ENCODE measurements at regions not wholly inside any gene's neighbourhood (a gene's known extent, or its start where the extent isn't known, plus 50 kb on each side); places are given as distances from the start of the nearest gene placed in this dataset.
"Not testable (repeated sequence)": the region's sequence is repeated elsewhere in the genome, so short reads cannot be mapped to it uniquely, and the experiment has no call there.

DNA sequence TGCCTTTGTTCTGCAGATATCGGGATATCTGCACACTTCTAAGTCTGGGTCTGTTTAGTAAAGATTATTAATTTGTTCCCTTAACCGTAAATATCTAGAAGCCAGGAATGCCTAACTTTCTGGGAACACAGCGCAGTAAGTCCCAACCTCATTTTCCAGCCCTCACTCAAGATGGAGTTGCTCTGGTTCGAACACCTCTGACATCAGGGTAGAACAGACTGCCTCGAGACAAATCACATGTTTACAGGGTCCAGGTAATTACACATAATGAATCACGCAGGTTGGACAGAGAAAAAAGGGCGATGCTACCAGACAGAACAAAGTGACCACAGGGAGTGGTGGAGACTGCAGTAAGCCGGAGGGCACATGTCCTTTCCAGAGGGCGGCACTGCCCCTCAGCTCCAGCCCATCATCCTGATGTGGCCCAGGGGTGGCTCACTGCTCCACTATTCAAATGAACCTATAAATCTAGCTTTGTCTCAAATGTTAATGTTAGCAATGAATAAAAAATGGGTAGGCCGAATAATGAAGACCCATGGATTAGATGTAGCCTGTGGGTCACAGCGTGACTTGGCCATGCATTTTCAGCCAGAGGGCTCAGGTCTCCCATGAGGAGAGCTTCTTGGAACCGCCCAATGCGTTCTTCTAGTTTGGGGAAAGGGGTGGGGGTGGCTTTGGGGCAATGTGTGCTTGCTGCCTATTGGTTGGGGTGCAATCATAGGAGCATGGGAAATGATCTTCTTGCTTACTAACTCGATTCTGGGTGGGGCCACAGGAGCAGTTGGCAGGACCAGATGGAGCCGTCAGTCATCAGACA is 159.0 kb upstream of the SFSWAP start:
- no peak for DNase-seq (ENCODE audit: low read depth)

DNA sequence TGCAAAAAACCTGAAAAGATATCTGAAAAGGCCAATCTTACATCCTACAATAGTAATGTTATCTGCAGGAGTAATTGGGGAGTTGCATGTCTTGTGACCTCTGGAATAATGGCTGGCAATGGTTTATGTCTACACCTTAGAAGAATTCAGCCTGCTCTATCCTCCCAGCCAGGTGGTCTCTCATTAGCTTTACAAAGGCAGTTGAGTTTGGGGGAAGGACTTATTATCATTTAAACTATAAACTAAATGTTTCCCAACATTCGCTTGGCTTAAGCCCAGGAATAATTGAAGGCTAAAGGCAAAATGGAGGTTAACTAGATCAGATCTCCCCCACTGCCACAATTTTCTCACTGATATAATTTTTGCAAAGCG is 158.4 kb upstream of the SFSWAP start:
- no peak for DNase-seq (ENCODE audit: low read depth)

DNA sequence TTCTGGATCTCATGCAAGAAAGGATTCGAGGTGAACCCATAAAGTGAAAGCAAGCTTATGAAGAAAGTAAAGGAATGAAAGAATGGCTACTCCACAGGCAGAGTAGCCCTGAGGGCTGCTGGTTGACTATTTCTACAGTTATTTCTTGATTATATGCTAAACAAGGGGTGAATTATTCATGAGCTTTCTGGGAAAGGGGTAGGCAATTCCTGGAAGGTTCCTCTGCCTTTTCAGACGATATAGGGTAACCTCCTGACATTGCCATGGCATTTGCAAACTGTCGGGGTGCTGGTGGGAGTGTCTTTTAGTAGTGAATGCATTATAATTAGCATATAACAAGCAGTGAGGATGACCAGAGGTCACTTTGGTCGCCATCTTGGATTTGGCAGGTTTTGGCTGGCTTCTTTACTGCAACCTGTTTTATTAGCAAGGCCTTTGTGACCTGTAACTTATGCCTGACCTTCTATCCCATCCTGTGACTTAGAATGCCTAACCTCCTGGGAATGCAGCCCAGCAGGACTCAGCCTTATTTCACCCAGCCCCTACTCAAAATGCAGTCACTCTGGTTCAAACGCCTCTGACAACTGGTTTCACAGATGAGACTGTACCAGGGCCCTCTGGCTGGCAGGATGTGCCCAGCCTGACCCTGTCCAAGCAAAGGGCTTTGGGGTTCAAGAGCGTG is 157.7 kb upstream of the SFSWAP start:
- DNase-seq (ENCODE audit: low read depth): no peak

DNA sequence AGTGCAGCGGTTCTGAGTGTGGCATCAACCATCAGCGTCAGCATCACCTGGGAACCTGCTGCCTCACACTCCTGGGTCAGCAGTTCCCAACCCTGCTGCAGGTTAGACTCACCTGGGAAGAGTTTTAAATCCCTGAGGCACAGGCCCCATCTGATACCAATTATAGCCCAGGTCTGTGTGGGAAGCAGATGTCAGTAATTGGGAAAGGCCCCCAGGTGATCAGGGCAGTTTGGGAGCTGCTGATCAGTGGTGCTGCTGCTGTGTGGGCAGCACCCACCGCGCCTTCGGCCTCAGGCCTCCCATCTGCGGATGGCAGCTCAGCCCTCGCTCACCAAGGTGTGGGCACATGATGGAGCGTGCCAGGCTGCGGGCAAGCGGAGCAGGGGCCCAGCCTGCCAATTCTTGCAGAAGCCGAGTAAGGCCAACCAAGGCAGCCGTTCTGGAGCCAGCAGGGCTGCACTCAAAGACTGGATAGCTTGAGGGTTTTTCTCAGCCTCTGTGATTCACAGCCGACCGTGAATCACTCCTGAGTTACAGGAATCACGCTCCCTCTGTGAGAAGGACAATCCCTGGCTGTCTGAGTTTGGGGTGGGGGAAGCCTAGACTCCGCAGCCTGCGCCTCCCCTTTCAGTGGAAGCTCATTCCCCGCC is 155.6 kb upstream of the SFSWAP start:
- no peak for DNase-seq (ENCODE audit: low read depth)

DNA sequence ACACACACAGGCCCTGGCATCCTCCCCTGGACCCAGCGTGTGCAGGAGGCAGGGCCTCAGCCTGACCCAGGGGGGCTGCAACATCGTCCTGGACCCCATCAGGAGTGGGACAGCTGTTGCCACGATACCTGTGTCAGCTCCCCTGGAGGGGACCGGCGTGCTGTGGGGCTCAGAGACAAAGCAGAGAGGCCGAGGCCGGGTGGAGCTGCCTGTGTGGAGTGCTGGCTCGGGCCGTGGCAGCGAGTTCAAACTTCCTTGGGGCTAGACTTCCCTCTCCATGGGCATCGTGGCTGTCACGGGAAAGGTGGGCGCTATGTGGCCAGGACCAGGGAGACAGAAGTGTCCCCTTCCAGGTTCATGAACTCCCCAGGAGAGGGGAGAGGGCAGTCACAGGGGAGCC is 155.0 kb upstream of the SFSWAP start:
- no peak for DNase-seq (ENCODE audit: low read depth)

DNA sequence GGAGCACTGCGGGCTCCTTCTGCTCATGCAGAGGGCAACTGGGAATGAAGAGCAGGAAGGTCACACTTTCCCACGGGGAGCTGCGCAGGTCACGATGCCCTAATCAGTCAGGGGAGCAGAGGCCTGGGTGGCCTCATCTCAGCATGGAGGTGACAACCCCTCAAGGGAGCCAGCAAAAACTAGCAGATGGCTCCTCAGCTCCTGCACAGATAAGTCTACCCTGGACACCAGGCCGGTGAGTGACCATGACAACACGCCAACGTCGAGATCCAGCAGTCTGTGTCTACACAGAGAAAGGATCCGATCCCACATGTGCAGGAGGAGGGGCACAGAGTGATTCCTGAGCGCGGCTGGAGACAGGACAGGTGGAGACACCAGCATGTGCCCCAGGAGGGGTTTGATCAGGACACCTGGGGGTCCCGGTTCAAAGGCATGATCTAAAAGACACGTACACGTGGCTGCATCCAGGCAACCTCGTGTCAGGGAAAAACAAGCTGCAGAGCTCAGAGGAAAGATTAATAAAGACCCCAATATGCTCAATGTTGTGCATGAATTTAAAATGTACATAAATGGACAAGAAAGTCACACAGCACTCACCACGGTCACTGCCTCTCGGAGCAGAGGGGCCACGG is 153.7 kb upstream of the SFSWAP start:
- no peak for DNase-seq (ENCODE audit: low read depth)

DNA sequence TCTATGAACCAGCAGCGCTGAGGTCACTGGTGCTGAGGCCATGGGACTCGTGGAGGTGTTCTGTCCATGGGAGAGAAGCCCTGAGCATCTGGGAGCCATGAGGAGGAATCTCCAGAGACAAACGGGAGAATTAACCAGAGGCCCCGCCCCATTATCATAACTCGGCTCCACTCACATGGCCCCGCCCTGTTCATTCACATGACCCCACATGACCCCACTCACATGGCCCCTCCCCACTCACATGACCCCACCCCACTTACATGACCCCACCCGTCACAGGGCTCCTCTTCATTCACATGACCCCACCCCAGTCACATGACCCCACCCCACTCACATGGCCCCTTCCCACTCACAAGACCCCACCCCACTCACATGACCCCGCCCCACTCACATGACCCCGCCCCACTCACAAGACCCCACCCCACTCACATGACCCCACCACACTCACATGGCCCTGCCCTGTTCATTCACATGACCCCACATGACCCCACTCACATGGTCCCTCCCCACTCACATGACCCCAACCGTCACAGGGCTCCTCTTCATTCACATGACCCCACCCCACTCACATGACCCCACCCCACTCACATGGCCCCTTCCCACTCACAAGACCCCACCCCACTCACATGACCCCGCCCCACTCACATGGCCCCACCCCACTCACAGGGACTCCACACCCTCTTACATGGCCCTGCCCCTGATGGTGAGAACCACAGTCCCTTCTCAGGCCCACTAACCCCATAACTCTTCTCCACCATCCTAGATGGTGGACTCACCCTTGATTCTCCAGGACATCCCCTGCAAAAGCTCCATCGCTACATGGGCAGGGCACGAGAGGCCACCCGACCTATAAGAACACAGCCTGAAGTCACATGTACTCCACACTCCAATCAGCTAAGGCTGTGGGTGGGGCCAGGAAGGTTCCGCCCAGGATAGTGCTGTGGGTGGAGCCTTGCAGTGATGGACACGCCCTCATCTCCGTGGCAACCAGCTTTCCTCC is 151.1 kb upstream of the SFSWAP start:
- no peak for DNase-seq (ENCODE audit: low read depth)

DNA sequence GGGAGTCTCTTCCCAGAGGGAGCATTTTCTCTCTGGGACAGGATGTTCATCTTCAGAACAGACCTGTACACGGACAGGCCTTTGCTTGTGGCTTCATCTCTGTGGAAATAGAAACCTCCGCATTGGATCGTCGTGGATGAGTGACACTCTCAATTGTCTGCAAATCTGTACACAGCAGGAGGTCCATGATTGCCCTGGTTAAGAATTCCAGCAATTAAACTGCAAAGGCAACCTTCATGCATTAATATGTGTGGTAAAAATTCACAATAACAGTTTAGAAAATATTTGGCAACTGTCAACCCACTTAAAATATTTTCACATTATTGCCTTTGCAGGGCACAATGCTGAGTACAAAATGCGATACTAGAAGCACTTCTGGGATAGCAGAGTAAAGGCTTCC is 149.8 kb upstream of the SFSWAP start:
- no peak for DNase-seq (ENCODE audit: low read depth)

DNA sequence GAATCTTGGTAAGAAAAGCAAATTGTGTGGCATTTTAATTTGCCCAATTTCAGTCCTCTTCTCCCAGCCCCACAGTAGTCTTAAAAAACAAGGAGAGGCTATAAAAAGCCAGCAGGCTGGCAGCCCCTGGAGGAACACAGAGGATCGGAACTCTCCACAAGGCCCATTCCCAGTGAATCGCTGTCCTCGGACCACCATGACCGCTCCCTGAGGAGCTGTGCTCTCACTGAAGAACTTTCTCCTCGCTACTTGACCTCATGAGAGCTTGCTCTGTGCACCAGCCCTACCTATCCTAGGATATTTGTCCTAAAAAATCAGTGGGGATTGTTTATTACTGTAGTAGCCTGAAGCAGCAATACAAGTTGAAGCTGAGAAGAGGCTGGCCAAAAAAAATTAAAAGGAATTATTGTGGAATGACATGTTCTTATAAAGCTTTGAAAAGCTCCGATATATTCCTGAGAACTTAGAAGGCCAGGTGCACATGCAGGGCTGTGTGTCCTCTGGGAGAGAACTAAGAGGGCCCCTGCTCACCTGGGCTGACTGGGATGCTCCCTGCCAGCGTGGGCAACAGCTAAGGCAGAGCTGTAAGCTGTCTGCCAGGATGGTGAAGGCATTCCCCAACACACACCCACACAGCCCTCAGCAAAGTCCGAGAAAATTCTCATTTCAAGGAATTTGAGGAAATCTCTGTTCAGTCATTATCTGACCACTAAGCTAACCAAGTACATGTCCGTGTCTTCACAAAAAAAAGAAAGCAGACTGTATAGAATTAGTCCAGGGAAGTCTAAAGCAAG is 148.8 kb upstream of the SFSWAP start:
- DNase-seq (ENCODE audit: low read depth): no peak

DNA sequence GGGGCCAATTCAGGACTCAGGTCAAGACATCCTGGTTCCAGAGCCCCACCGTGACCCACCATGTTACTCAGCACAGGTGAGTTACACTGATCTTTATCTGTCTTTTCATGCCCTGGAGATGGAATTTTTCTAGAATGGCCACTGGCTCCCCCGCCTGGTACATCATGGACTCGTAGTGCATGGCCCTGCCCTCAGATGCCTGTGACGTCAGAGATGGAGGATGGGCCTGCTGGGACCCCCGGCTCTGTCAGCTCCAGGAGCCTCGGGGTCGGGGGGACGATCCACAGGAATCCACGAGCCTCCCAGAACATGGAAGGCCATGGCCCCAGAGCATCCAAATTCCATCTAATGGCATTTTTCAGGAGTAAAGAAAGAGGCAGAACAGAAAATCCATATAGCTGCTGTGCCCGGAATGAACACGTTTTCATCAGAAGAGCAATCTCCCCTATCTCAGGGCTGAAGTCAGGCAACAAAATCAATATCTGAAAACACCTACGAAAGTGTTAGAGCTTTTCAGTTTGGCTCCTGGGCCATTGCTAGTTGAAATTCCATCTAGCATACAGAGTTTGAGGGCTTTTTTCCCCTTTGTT is 146.7 kb upstream of the SFSWAP start:
- DNase-seq (ENCODE audit: low read depth): not testable (repeated sequence)

DNA sequence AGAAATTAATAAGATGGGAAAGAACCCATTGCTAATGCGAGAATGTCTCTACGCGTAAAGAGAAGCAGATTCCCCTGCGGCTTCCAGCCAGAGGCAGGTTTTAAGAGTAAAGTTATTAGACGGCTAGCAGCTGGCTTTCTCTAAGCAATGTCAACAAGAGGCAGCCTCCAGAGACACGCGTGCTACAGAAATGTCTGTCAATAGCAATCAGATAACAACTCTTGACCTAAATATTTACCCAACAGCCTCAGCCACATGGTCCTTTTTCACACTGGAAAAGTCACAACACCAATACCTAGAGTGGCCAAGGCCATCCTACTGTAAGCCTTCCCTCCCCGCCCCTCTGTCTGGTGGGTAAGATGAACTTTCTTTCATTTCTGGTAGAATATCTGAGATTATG is 146.0 kb upstream of the SFSWAP start:
- DNase-seq (ENCODE audit: low read depth): no peak

DNA sequence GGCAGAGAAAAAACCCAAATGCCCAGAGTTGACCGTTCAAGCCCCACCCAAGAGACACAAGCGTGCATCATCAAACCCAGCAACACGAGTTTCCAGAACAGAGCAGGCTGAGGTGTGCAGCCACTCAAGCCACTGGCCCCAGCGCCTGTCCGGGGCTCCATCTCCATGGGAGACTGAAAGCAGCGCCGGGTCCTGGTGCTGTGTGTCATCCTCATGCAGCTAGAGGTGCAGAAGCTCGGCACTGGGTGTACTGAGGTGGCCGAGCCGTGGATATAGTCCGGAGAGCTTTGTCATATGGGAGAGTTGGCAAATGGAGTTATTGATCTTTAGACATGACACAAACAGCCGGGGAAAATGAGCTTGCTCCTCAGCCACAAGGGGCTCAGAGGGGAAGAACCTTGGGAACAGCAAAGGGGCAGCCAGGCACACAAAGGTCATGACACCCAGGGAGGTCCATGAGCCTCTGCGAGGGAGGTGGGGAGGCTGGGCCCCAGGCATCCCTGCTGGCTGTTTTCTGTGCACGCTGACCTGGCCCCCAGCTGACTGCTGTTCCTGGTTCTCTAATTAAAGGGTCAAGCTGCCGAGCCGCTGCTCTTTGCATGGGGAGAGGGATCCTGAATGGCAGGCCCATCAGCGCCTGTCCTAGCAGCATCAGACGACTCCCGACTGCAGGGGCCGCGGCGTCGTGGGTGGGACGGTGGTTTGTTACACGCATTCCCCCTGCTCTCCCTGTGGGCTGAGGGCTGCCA is 145.4 kb upstream of the SFSWAP start:
- no peak for DNase-seq (ENCODE audit: low read depth)

DNA sequence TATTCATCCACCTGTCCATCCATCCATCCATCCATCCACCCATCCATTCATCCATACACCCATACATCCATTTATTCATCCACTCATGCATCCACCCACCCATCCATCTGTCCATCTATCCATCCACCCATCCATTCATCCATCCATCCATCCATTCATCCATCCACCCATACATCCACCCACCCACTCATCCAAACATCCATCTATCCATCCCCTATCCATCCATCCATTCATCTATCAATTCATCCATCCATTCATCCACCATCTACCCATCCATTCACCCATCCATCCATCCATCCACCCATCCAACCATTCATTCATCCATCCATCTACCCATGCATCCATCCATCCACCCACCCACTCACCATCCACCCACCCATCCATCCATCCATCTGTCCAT is 142.6 kb upstream of the SFSWAP start:
- no peak for DNase-seq (ENCODE audit: low read depth)

DNA sequence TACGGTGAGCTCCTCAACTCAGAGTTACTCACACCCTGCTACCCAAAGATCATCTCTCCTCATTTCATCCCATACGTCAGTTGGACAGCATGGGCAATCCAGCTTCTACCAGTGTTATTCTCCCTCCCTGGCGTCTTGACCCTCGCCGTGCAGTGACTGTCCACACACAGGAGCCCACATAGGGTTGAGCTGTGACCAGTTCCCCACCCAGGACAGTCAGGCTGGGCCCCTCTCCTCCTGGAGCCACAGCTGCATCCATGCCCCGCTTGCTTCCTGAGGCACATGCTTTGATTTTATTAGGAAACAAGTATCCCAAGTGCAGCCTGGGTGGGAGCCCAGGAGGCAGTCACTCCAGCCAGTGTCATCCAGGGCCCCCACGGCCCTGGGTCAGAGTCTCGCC is 140.3 kb upstream of the SFSWAP start:
- no peak for DNase-seq (ENCODE audit: low read depth)

DNA sequence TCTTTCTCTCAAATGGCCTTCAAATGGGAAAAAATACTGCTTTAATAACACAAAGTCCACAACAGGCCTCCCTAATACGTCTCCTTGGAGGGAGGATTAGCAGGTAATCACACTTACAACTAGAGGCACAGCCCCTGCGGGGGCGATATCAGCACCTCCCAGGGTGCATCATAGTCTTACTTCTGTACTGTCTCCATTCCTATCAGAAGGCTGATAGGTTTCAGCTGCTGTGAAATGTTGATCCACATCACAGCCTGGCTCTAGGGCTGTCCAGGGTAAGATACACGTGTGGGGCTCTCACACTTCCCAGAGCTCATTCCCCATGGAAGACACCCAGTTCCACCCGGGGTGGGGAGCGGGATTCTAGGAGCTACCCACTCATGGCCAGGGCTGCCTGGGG is 139.1 kb upstream of the SFSWAP start:
- no peak for DNase-seq (ENCODE audit: low read depth)

DNA sequence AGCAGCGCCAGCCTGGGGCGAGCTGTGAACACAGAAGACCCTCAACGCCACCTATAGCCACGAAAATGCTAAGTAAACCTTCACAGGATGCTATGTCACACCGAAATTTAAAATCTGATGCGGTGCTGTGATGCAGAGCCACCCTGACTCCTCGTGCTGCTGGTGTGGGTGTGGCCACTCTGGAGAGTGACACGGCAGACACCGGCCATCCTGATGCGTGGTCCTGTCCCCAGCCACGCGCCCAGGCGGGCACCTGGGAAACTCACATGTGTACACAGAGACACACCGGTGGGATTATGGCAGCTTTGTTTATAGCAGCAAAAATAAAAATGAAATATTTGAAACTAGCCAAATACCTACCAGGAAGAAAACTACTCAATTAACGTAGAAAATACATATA is 138.3 kb upstream of the SFSWAP start:
- DNase-seq (ENCODE audit: low read depth): no peak

DNA sequence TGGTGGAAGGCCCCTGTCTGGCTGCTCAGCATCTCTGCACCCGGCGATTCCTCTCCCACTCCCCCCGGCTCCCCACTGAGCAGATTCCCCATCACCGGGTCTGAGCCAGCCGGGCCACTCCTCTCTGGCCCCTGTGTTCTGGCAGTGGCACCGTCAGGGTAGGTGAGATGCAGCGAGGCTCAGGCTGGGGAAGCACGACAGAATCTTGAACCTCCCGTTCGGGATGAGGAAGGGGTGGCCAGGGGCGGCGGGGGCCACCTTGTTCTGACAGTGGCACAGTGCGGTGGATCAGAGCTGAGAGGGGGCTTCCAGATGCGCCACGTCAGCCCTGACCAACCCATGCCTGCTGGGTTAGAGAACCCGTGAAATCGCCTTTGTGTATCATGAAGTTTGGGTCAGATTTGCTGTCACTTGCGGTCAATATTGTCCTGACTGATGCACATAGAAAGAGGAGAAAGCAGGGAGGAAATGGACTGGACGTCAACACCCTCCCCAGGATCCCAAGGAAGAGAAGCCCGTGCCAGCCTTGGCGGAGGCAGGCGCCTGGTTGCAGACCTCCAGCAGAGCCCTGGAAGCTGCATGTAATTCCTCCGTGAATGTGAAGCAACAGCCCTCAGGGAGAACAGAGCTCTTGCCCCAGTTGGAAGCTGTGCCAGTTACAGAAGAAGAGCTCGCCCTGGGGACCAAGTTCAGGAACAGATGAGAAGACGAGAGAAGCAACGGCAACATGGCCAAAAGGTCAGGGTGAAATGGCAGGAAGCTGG is 137.1 kb upstream of the SFSWAP start:
- DNase-seq (ENCODE audit: low read depth): no peak

DNA sequence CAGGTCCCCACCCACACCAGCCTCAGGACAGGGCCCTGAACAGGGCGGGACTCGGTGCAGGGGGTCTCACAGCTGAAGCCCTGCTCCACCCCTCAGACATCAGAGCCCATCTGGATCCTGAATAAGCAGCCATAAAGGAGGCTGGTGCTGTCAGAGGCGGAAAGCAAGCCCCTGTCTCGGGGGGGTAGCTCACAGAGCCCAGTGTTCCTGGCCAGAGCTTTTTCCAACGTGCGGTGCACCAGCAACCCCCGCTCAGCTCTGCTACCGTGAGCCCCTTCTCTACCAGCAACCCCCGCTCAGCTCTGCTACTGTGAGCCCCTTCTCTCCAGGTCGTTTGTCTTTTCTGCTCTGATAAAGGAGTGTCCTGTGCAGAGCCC is 136.5 kb upstream of the SFSWAP start:
- DNase-seq (ENCODE audit: low read depth): no peak

DNA sequence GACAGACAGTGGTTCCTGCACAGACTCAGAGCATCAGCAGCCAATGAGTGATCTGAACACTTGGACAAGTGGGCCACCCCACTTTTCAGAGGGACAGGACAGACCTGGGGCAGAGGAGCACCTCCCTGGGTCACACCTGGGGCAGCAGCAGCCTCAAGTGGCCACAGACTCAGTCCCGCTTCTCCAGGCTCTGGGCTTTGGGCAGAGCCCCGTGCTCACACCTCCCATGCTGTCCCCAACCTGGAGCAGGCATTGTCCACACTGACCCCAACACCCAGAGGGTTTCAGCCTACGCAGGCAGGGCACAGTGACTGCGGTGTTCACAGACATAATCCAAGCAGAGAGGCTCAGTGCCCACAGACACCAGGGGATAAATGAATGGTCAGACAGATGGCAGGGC is 135.5 kb upstream of the SFSWAP start:
- no peak for DNase-seq (ENCODE audit: low read depth)
